Activated CD8-positive, alpha-beta memory T cell treated with anti-CD3 and anti-CD28 coated beads, Interleukin-2, amount 50 U/mL, for 24 hours (primary cell): ENCODE measurements at regions not wholly inside any gene's neighbourhood (a gene's known extent, or its start where the extent isn't known, plus 50 kb on each side); places are given as distances from the start of the nearest gene placed in this dataset.
"Not testable (repeated sequence)": the region's sequence is repeated elsewhere in the genome, so short reads cannot be mapped to it uniquely, and the experiment has no call there.

Experiments used
- DNase-seq: peaks from one replicate; pipeline ENCODE4 v3.0.0-alpha.2; 2020; ENCODE audit errors: extremely low read depth

- DNase-seq, result no peak
Observed at GRCh38 chr16:86074651-86075487, 175.9 kb downstream of the IRF8 start.

GRCh38 chr16:86075488-86075785 lies 176.5 kb downstream of the IRF8 start:
- no peak for DNase-seq

- no peak for DNase-seq
Observed at GRCh38 chr16:86075839-86076440, 177.0 kb downstream of the IRF8 start.

- DNase-seq, result no peak
Observed at GRCh38 chr16:86076606-86077005, 177.6 kb downstream of the IRF8 start.

GRCh38 chr16:86077243-86077940 lies 178.4 kb downstream of the IRF8 start:
- no peak for DNase-seq

- DNase-seq, result no peak
Observed at GRCh38 chr16:86078121-86078600, 179.2 kb downstream of the IRF8 start.

- not testable (repeated sequence) for DNase-seq
Observed at GRCh38 chr16:86078711-86079110, 179.7 kb downstream of the IRF8 start.

- DNase-seq, result no peak
Observed at GRCh38 chr16:86079255-86079885, 180.4 kb downstream of the IRF8 start.

GRCh38 chr16:86080131-86080875 lies 181.3 kb downstream of the IRF8 start:
- no peak for DNase-seq

- DNase-seq, result no peak
Observed at GRCh38 chr16:86080982-86081381, 182.0 kb downstream of the IRF8 start.

- DNase-seq, result no peak
Observed at GRCh38 chr16:86082418-86083030, 183.6 kb downstream of the IRF8 start.

GRCh38 chr16:86083382-86084002 lies 184.5 kb downstream of the IRF8 start:
- DNase-seq, result no peak

GRCh38 chr16:86085161-86085611 lies 186.2 kb downstream of the IRF8 start:
- DNase-seq, result no peak

GRCh38 chr16:86085795-86086194 lies 186.8 kb downstream of the IRF8 start:
- no peak for DNase-seq

GRCh38 chr16:86086471-86086870 lies 187.5 kb downstream of the IRF8 start:
- no peak for DNase-seq

- no peak for DNase-seq
Observed at GRCh38 chr16:86087011-86087895, 188.3 kb downstream of the IRF8 start.

GRCh38 chr16:86087896-86088230 lies 188.9 kb downstream of the IRF8 start:
- DNase-seq, result no peak

GRCh38 chr16:86088287-86088686 lies 189.3 kb downstream of the IRF8 start:
- DNase-seq, result no peak

GRCh38 chr16:86088816-86089215 lies 189.9 kb downstream of the IRF8 start:
- DNase-seq, result no peak
